ENCODE measurements at regions not wholly inside any gene's neighbourhood (a gene's known extent, or its start where the extent isn't known, plus 50 kb on each side); places are given as distances from the start of the nearest gene placed in this dataset.
A peak's percentile ranks its signal among the peaks of the same experiment; 100 is the strongest.

DNA sequence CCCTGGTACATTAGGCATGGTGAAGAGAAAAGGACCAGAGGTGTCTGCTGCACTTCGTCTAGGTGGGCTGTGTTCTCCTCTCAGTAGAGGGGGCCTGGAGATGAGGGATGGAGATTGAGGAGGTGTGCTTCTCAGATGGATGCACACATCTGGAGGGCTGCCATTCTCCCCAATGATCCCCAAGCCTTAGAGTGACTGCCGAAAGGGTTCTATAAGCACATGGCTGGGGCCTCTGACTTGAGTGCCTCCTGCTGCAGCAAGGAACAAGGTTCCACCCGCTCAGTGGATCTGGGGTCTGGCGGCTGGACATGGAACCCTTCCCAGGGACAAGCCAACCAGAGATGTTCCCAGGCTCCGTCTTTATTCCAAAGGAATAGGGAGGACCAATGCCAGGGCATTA is 66.8 kb downstream of the CPN2 start:
- Histone ChIP-seq H3K36me3 (ENCODE audit: insufficient read depth, insufficient read length, low read length) (no peaks in the 10 kb centered on the region), H3K4me1 (ENCODE audit: insufficient read depth, insufficient read length) (peaks cover 12% of the 10 kb centered on the region), H3K4me3 (ENCODE audit: insufficient read length, low read depth) (no peak overlapping the region), H3K9ac (ENCODE audit: insufficient read length, low read depth) (no peak overlapping the region), H3K9me3 (ENCODE audit: insufficient read depth, low read length) (no peaks in the 10 kb centered on the region), H3K27me3 (ENCODE audit: insufficient read depth, insufficient read length) (no peaks in the 10 kb centered on the region)
- TF ChIP-seq SUZ12 (IDR thresholded peaks at IDR 0.05; ENCODE audit: extremely low read depth, insufficient read depth, insufficient read length) (no peak), YY1 (IDR thresholded peaks at IDR 0.05; ENCODE audit: insufficient read depth, insufficient read length) (no peak), ZNF274 (IDR thresholded peaks at IDR 0.05; ENCODE audit: low read depth, low read length) (no peak)
- no peak for DNase-seq (ENCODE audit: low read depth, low spot score)

DNA sequence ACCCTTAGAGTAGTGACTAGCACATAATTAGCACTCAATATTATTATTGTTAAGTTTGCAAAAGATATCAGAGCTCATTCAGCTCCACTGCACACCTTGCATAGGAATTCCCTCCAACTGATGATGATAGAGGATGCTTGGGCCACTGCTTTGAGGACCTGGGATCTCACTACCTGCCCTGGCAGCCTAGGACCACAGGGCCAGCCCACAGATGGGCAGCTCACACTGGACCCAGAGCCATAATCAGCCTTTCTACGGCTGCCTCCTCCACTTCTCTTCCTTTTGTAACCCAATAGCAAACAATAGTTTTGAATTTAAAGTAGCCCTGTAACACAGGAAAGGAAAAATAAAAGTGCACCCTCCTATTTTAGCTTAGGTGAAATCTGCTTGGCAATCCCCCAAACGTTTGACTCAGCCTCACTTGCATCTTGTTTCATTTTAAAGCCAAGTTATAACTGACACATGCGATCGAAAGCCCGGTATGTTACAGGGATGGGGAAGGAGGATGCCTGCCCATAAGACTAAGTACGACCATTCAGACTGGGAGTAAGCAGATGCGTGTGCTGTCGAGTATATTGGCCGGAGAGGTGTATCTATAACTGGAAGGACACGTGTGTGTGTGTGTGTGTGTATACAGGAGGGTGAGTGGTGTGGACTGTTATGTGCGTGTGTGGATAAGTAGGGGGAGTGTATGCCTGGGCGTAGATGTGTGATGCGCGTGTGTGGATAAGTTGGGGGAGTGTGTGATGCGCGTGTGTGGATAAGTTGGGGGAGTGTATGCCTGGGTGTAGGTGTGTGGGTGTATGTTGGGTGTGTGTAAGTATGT is 65.9 kb downstream of the CPN2 start:
- peaks cover 3% of the 10 kb centered on the region; the same call in 1 of the 2 replicates for H3K9me3 ChIP-seq (ENCODE audit: insufficient read depth, low read length)
- TF ChIP-seq SUZ12 (IDR thresholded peaks at IDR 0.05; ENCODE audit: extremely low read depth, insufficient read depth, insufficient read length) (no peak), ZNF274 (IDR thresholded peaks at IDR 0.05; ENCODE audit: low read depth, low read length) (no peak), YY1 (IDR thresholded peaks at IDR 0.05; ENCODE audit: insufficient read depth, insufficient read length) (no peak)
- H3K4me3 ChIP-seq (ENCODE audit: insufficient read length, low read depth) = peak overlapping the region; percentile 27
- H3K36me3 ChIP-seq (ENCODE audit: insufficient read depth, insufficient read length, low read length) = no peaks in the 10 kb centered on the region
- no peaks in the 10 kb centered on the region for H3K27me3 ChIP-seq (ENCODE audit: insufficient read depth, insufficient read length)
- H3K4me1 ChIP-seq (ENCODE audit: insufficient read depth, insufficient read length) = peaks cover 12% of the 10 kb centered on the region
- H3K9ac ChIP-seq (ENCODE audit: insufficient read length, low read depth) = peak overlapping the region; percentile 78
- DNase-seq (ENCODE audit: low read depth, low spot score) = no peak

DNA sequence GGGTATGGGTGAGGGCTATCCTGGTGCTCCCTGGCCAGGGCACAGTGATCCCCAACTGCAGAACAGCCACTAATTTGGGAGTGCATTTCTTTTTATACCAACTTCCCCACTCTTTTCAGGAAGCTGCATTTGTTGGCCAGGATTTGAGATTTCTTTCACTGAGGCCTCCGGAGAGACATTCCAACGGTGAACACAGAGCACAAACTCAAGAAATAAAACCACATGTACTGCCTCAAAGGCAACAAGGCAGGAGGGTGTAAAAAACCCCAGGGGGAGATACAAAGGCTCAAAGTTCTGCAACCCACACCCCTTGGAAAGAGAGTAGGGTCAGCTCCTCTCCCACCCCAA is 65.3 kb downstream of the CPN2 start:
- Histone ChIP-seq H3K9me3 (ENCODE audit: insufficient read depth, low read length) (peaks cover 8% of the 10 kb centered on the region), H3K27me3 (ENCODE audit: insufficient read depth, insufficient read length) (no peaks in the 10 kb centered on the region), H3K9ac (ENCODE audit: insufficient read length, low read depth) (peak overlapping the region; percentile 78), H3K36me3 (ENCODE audit: insufficient read depth, insufficient read length, low read length) (no peaks in the 10 kb centered on the region), H3K4me1 (ENCODE audit: insufficient read depth, insufficient read length) (peaks cover 12% of the 10 kb centered on the region), H3K4me3 (ENCODE audit: insufficient read length, low read depth) (peak overlapping the region; percentile 27)
- no peak for DNase-seq (ENCODE audit: low read depth, low spot score)
- TF ChIP-seq SUZ12 (IDR thresholded peaks at IDR 0.05; ENCODE audit: extremely low read depth, insufficient read depth, insufficient read length) (no peak), ZNF274 (IDR thresholded peaks at IDR 0.05; ENCODE audit: low read depth, low read length) (no peak), YY1 (IDR thresholded peaks at IDR 0.05; ENCODE audit: insufficient read depth, insufficient read length) (no peak)

DNA sequence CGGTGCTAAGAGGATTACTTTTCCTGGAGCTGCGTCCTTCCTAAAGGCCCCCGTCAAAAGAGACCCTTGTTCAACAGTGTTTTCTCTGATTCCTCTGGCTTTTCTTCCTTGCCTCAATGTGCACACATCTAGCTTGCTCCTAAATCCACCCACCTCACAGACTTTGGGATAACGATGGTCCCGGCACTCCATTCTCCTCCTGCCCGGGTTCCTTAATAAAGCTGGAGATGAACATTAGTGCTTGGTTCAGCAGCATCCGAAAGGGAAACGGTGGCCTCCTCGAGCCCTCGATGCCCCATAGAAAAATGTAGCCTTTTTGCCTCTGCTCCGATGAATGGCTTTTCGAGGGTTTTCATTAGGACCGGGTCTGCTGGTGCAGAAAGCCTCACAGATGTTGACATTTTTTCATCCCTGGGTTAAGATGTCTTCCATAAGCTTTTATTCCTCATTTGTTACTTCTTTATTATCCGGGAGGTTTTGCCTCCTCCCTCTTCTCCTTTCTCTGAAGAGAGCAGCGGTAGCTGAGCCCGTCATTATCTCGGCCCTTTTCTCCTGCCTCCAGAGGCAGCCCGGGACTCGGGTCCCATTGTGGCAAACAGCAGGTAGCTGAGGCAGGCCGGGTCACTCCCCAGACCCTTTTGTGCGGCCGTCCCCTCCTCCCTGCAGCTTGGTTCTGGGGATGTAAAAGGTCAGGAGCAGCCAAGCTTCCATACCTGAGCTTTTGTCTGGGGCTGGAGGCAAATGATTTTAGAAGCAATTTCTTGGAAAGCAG is 64.6 kb downstream of the CPN2 start:
- peaks cover 12% of the 10 kb centered on the region for H3K4me1 ChIP-seq (ENCODE audit: insufficient read depth, insufficient read length)
- no peak for DNase-seq (ENCODE audit: low read depth, low spot score)
- peak overlapping the region; percentile 78 for H3K9ac ChIP-seq (ENCODE audit: insufficient read length, low read depth)
- H3K4me3 ChIP-seq (ENCODE audit: insufficient read length, low read depth) = peak overlapping the region; percentile 27
- H3K9me3 ChIP-seq (ENCODE audit: insufficient read depth, low read length) = peaks cover 13% of the 10 kb centered on the region
- no peaks in the 10 kb centered on the region for H3K36me3 ChIP-seq (ENCODE audit: insufficient read depth, insufficient read length, low read length)
- TF ChIP-seq ZNF274 (IDR thresholded peaks at IDR 0.05; ENCODE audit: low read depth, low read length) (no peak), SUZ12 (IDR thresholded peaks at IDR 0.05; ENCODE audit: extremely low read depth, insufficient read depth, insufficient read length) (no peak), YY1 (IDR thresholded peaks at IDR 0.05; ENCODE audit: insufficient read depth, insufficient read length) (no peak)
- H3K27me3 ChIP-seq (ENCODE audit: insufficient read depth, insufficient read length) = no peaks in the 10 kb centered on the region

DNA sequence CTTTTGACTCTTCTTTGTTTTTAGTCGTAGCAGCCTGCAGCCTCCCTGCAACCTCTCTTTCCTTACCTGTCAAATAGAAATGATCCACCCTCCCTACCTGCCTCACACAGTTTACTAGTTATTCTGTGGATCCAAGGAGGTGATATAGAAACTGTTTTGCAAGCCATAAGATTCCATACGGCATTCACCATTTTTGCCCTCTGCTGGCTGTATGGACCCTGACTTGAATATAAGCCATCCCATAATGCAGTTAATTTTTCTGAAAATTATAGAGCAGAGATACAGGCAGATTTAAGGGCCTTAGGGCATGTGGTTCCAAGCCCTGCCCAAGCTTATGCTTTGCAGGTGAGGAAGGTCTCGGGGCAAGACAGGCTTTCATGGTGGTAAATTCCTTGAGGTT is 63.8 kb downstream of the CPN2 start:
- H3K4me1 ChIP-seq (ENCODE audit: insufficient read depth, insufficient read length) = peaks cover 12% of the 10 kb centered on the region
- peaks cover 13% of the 10 kb centered on the region for H3K9me3 ChIP-seq (ENCODE audit: insufficient read depth, low read length)
- H3K27me3 ChIP-seq (ENCODE audit: insufficient read depth, insufficient read length) = no peaks in the 10 kb centered on the region
- TF ChIP-seq ZNF274 (IDR thresholded peaks at IDR 0.05; ENCODE audit: low read depth, low read length) = no peak
- no peak for TF ChIP-seq SUZ12 (IDR thresholded peaks at IDR 0.05; ENCODE audit: extremely low read depth, insufficient read depth, insufficient read length)
- TF ChIP-seq YY1 (IDR thresholded peaks at IDR 0.05; ENCODE audit: insufficient read depth, insufficient read length) = no peak
- H3K36me3 ChIP-seq (ENCODE audit: insufficient read depth, insufficient read length, low read length) = no peaks in the 10 kb centered on the region
- no peak overlapping the region for H3K4me3 ChIP-seq (ENCODE audit: insufficient read length, low read depth)
- peak overlapping the region; percentile 1 for H3K9ac ChIP-seq (ENCODE audit: insufficient read length, low read depth)
- no peak for DNase-seq (ENCODE audit: low read depth, low spot score)

DNA sequence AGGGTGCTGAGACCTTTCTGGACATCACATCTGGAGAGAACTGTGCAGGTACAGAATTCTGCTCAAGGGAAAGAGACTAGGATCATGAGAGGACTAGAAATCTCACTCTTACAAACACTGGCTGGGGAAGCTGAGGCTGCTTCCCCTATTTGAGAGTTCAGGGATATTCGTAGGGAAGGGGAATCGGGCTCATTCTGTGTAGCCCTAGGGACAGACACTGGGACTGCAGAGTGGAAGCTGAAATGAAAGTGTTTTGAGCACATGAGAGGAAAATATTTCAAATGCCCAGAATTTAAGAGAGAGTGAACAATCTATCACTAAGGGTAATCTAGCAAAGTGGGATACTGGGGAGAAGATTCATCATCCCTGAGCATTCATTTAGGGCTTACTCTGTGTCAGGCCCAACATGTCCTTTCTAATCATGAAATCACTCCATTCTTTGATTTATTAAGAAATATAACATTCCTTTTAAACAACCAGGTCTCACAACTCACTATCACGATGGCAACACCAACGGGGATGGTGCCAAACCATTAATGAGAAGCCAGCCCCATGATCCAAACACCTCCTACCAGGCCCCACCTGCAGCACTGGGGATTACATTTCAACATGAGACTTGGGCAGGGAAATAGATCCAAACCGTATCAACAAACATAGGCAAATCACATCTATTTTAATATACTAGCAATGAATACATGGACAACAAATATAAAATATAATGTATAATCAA is 63.0 kb downstream of the CPN2 start:
- H3K9ac ChIP-seq (ENCODE audit: insufficient read length, low read depth) = peak overlapping the region; percentile 1
- peaks cover 12% of the 10 kb centered on the region for H3K4me1 ChIP-seq (ENCODE audit: insufficient read depth, insufficient read length)
- TF ChIP-seq ZNF274 (IDR thresholded peaks at IDR 0.05; ENCODE audit: low read depth, low read length) (no peak), YY1 (IDR thresholded peaks at IDR 0.05; ENCODE audit: insufficient read depth, insufficient read length) (no peak), SUZ12 (IDR thresholded peaks at IDR 0.05; ENCODE audit: extremely low read depth, insufficient read depth, insufficient read length) (no peak)

More for the DNA sequence above, 63.0 kb downstream of the CPN2 start:
- no peaks in the 10 kb centered on the region for H3K27me3 ChIP-seq (ENCODE audit: insufficient read depth, insufficient read length)
- peaks cover 13% of the 10 kb centered on the region for H3K9me3 ChIP-seq (ENCODE audit: insufficient read depth, low read length)
- no peak for DNase-seq (ENCODE audit: low read depth, low spot score)
- H3K36me3 ChIP-seq (ENCODE audit: insufficient read depth, insufficient read length, low read length) = no peaks in the 10 kb centered on the region
- no peak overlapping the region for H3K4me3 ChIP-seq (ENCODE audit: insufficient read length, low read depth)
